Loucy (cell line): ENCODE measurements at regions not wholly inside any gene's neighbourhood (a gene's known extent, or its start where the extent isn't known, plus 50 kb on each side); places are given as distances from the start of the nearest gene placed in this dataset.

Experiments used
- H2AFZ ChIP-seq: fragments of 200-600 bp; sonication (generic); 2 replicates; pipeline ENCODE4 v1.6.0; 2016; ENCODE audit warnings: antibody characterized with exemption, mild to moderate bottlenecking, low read length, moderate library complexity
- H3F3A ChIP-seq: fragments of 200-600 bp; 2 replicates; pipeline ENCODE4 v1.6.0; 2016; ENCODE audit warnings: antibody characterized with exemption, low read depth, mild to moderate bottlenecking
- H3K27me3 ChIP-seq: fragments of 200-600 bp; sonication (generic); 2 replicates; pipeline ENCODE4 v1.6.1; 2014; ENCODE audit warnings: low read length, mild to moderate bottlenecking; ENCODE audit not compliant: insufficient read depth, poor library complexity, severe bottlenecking
- H3K36me3 ChIP-seq: fragments of 200-600 bp; sonication (generic); 2 replicates; pipeline ENCODE4 v1.6.1; 2016; ENCODE audit warnings: low read length; ENCODE audit not compliant: insufficient read depth
- H3K4me1 ChIP-seq: fragments of 200-600 bp; sonication (generic); 2 replicates; pipeline ENCODE4 v1.5.1; 2014; ENCODE audit warnings: low read length, mild to moderate bottlenecking; ENCODE audit not compliant: insufficient read depth, poor library complexity, severe bottlenecking
- H3K4me2 ChIP-seq: fragments of 200-600 bp; sonication (generic); 2 replicates; pipeline ENCODE4 v1.6.0; 2014; ENCODE audit warnings: antibody characterized with exemption, low read length, low read depth, mild to moderate bottlenecking; ENCODE audit not compliant: poor library complexity, severe bottlenecking
- H3K4me3 ChIP-seq: fragments of 200-600 bp; sonication (generic); 2 replicates; pipeline ENCODE4 v1.5.1; 2014; ENCODE audit warnings: low read length, mild to moderate bottlenecking, mixed read lengths; ENCODE audit not compliant: poor library complexity, severe bottlenecking
- H3K79me2 ChIP-seq: fragments of 200-600 bp; sonication (generic); 2 replicates; pipeline ENCODE4 v1.6.1; 2014; ENCODE audit warnings: low read length; ENCODE audit not compliant: insufficient read depth
- H3K9ac ChIP-seq: fragments of 200-600 bp; sonication (generic); 2 replicates; pipeline ENCODE4 v1.6.0; 2014; ENCODE audit warnings: mild to moderate bottlenecking, low read depth, low read length, moderate library complexity; ENCODE audit not compliant: poor library complexity, severe bottlenecking
- H3K9me2 ChIP-seq: fragments of 200-600 bp; sonication (generic); replicated peaks from 2 replicates; pipeline ENCODE4 v1.6.1; 2016; ENCODE audit warnings: low read depth, low read length, mixed read lengths
- H3K9me3 ChIP-seq: fragments of 200-600 bp; sonication (generic); 2 replicates; pipeline ENCODE4 v1.6.1; 2014; ENCODE audit warnings: mild to moderate bottlenecking, antibody characterized with exemption, low read length, low read depth; ENCODE audit not compliant: insufficient read depth
- H4K20me1 ChIP-seq: fragments of 200-600 bp; sonication (generic); 2 replicates; pipeline ENCODE4 v1.6.0; 2014; ENCODE audit warnings: antibody characterized with exemption, low read length, mild to moderate bottlenecking; ENCODE audit not compliant: insufficient read depth, poor library complexity, severe bottlenecking
- EZH2phosphoT487 ChIP-seq: fragments of 200-600 bp; IDR thresholded peaks from 2 replicates; pipeline ENCODE4 v1.6.1; 2018; ENCODE audit warnings: antibody characterized with exemption, mild to moderate bottlenecking, moderate library complexity, borderline replicate concordance
- TF ChIP-seq, protein P1 (sequence below): fragments of 200-600 bp; sonication (generic); conservative IDR thresholded peaks from 2 replicates; pipeline ENCODE4 v1.5.1; 2014; ENCODE audit warnings: mild to moderate bottlenecking, antibody characterized with exemption, low read length

DNA sequence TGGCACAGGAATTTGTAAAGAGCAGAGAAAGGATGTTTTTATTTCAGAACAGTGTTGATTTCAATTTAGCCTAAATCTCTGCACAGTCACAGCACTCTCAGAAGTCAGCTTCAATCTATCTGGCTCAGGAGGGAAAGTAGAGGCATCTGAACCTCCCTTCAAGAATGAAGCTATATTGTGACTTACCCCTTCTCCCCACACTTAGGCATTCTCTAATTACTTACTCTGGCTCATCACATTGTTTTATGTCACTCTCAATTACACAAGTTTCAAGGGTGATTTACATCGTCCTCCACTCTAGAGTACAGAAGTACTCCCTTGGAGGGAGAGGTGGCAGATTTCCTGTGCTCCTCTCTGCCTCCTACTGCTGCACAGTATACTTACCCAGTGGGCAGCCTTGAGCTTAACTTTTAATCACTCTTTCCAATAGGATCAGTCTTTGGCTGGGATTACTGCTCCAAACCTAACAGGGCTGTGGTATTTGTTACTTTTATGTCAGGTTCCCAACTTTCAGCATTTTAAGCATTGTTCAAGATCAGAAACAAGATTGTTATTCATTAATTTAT, 211.4 kb downstream of the AASDHPPT start:
- Histone ChIP-seq H3K36me3 (no peaks in the 10 kb centered on the region), H3K9me2 (no peaks in the 10 kb centered on the region), H3K9me3 (no peaks in the 10 kb centered on the region), H3K4me2 (no peak overlapping the region), H3K27me3 (no peaks in the 10 kb centered on the region), H3K9ac (no peak overlapping the region), H3K79me2 (no peaks in the 10 kb centered on the region), H3K4me3 (no peak overlapping the region), H2AFZ (no peak overlapping the region), H3F3A (no peaks in the 10 kb centered on the region), H4K20me1 (no peaks in the 10 kb centered on the region), H3K4me1 (no peaks in the 10 kb centered on the region)
- no peak for TF ChIP-seq EZH2phosphoT487
- TF ChIP-seq, protein P1, sequence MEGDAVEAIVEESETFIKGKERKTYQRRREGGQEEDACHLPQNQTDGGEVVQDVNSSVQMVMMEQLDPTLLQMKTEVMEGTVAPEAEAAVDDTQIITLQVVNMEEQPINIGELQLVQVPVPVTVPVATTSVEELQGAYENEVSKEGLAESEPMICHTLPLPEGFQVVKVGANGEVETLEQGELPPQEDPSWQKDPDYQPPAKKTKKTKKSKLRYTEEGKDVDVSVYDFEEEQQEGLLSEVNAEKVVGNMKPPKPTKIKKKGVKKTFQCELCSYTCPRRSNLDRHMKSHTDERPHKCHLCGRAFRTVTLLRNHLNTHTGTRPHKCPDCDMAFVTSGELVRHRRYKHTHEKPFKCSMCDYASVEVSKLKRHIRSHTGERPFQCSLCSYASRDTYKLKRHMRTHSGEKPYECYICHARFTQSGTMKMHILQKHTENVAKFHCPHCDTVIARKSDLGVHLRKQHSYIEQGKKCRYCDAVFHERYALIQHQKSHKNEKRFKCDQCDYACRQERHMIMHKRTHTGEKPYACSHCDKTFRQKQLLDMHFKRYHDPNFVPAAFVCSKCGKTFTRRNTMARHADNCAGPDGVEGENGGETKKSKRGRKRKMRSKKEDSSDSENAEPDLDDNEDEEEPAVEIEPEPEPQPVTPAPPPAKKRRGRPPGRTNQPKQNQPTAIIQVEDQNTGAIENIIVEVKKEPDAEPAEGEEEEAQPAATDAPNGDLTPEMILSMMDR: no peak

DNA sequence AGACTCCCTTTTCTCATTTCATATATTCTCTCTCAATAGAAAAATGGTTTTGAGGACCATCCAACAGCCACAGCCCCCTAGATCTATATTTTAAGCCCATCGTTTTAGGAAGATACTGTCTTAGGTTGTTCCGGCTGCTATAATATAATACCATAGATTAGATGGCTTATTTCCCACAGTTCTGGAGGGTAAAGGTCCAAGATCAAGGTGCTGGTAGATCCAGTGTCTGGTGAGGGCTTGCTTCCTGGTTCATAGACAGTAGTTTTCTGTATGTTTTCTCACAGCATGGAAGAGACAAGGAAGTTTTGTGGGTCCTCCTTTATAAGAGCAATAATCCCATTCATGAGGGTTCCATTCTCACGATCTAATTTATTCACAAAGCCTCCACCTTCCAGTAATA, 215.1 kb downstream of the AASDHPPT start:
- Histone ChIP-seq H3K36me3 (no peaks in the 10 kb centered on the region), H3K9me2 (no peaks in the 10 kb centered on the region), H3K4me1 (no peaks in the 10 kb centered on the region), H3K9me3 (no peaks in the 10 kb centered on the region), H3K4me3 (no peak overlapping the region), H4K20me1 (no peaks in the 10 kb centered on the region), H2AFZ (no peak overlapping the region), H3K9ac (no peak overlapping the region), H3K27me3 (no peaks in the 10 kb centered on the region), H3F3A (no peaks in the 10 kb centered on the region), H3K79me2 (no peaks in the 10 kb centered on the region), H3K4me2 (no peak overlapping the region)
- TF ChIP-seq, protein P1: no peak
- no peak for TF ChIP-seq EZH2phosphoT487

DNA sequence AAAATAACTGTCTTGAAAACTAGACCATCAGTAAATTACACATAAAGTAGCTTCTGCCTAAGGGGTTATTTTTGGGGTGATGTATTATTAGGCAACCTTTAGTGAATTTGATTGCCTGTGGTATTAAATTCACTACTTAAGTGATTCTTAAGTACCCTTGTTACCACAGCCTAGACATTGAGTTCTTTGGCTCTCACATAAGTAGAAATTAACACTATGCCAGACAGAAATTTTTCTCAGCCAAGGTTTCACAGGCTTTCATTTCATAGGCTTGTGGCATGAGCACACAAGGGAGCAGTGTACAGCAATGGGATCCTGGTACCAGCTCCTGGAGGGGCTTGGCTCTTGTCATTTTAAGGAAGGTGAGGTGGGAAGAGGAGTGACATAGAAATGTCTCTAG, 218.5 kb downstream of the AASDHPPT start:
- Histone ChIP-seq H3K4me1 (no peaks in the 10 kb centered on the region), H3K9ac (no peak overlapping the region), H3K9me3 (no peaks in the 10 kb centered on the region; the same call in 1 of the 2 replicates), H3K79me2 (no peaks in the 10 kb centered on the region), H3K4me3 (no peak overlapping the region), H3K9me2 (no peaks in the 10 kb centered on the region), H3K4me2 (no peak overlapping the region), H3K36me3 (no peaks in the 10 kb centered on the region), H3F3A (no peaks in the 10 kb centered on the region), H3K27me3 (no peaks in the 10 kb centered on the region), H4K20me1 (no peaks in the 10 kb centered on the region), H2AFZ (no peak overlapping the region)
- TF ChIP-seq, protein P1: no peak
- no peak for TF ChIP-seq EZH2phosphoT487
